CMK (cell line): ENCODE measurements at regions not wholly inside any gene's neighbourhood (a gene's known extent, or its start where the extent isn't known, plus 50 kb on each side); places are given as distances from the start of the nearest gene placed in this dataset.
A peak's percentile ranks its signal among the peaks of the same experiment; 100 is the strongest.

Source experiments
- DNase-seq: peaks from one replicate; pipeline ENCODE4 v3.0.0-alpha.2; 2010; ENCODE audit warnings: low read depth

GRCh38 chr4:26074712-26075430 is 160.9 kb downstream of the SMIM20 start:
- DNase-seq: no peak

- no peak for DNase-seq
Observed at GRCh38 chr4:26075583-26075982, 161.6 kb downstream of the SMIM20 start.

DNA sequence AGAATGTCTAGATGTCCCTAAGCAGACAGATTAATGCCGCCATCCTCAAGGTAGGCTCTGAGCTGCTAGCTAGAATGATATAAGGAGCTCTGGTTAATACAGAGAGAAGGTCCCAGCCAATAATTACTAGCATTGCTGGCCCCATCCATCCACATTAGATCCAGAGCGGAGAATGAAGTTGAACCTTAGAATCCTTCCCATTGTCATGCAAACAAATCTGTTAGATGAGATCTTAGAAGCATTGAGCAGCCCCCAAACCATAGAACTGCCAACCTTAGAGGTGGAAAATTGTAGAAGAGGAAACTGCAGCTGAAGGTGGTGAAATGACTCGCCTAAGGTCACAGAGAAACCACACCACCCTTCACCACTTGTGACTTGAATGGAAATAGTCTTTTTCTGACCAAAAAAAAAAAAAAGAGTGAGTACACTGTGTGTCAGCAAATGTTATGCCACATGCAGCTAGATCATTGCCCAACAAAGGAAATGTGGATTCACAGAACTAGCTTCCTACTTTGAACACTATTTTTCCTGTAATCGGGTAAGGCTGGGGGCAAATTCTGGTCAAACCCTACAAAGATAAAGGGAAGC is 162.1 kb downstream of the SMIM20 start:
- DNase-seq: no peak

DNA sequence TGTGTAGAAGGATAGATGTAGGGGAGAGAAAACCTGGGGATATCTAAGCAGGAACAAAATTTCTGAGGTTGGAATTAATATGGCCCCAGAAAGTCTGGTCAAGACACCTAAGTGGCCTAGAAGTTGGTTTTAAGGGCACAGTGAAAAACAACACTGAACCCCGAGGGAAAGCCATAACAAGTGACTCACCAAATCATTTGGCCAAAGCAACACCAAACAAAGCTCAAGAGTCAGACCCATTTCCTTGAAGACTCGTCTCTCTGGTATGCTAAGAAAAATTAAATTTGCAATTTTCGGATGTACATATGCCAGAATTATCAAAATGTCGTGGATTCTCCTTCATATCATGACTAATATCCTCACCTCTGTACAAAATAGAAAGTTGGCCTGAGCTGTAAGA is 162.9 kb downstream of the SMIM20 start:
- no peak for DNase-seq

DNA sequence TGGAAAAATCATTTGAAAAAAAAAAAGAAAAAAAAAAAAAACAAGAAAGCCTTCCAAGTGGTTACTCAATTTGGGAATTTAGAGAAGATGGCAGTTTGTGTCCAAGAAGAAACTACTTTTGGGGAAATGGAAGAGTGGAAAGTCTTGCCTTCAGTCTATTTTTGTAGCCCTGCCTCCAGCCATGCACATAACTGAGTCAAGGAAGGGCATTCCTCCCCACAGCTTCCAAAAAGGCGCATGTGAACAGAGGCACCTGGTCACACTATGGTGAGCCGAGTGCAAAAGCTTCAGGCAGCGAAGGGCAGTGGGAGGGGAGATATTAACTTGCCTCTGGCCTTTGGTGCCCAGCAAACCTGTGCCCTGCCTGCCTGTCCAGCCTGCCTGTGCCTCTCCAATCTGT is 163.7 kb downstream of the SMIM20 start:
- DNase-seq: no peak

DNA sequence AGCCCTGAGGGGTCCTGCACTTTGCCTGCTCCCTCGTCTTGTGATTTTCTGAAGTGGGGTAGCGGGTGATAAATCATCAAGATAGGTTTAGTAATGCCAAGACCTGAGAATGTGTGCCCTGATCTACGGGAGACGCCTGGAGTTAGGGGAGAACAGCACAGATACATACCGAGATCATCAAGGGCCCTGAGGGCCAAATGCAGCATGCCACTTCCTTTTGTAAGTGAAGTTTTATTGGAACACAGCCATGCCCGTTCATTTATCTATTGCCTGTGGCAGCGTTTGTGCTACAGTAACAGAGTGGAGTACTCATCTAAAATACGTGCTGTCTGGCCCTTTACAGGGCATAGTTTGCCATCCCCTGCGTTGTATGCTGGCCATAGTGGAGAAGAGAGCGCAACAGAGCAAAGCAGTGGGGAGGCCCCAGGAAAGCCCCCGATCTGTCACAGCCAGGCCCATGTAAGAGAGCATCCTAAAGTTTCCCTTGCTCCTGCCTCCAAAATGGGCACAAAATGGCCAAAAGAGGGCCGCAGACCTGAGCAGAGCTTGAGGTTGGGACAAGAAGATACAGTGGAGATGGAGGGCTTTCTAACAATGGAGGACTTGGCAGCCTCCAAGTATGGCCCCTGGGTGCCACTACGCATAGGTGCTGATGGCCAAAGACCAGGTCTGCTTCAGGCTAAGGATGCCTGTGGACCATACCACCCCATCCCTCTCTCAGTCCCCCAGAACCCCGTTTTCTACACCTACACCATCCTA is 167.0 kb downstream of the SMIM20 start:
- no peak for DNase-seq

GRCh38 chr4:26081795-26082498 is 167.9 kb downstream of the SMIM20 start:
- DNase-seq: peak; percentile 36

DNA sequence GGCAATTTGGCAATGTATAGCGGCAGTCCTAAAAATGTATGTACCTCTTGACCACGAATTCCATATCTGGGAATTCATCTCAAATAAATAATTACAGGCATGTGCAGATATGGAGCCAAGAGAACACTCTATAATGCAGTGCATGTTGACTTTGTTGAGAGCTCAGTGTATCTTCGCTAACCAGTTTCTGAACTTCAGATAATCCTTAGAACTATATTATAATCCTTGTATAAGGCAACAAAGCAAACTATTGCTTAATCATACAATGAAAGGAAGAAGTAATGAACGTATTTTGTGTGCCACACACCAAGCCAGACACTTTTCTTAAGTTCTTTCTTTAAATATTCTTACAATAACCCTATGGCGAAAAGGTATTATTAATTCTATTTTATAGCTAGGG is 168.5 kb downstream of the SMIM20 start:
- DNase-seq: no peak

DNA sequence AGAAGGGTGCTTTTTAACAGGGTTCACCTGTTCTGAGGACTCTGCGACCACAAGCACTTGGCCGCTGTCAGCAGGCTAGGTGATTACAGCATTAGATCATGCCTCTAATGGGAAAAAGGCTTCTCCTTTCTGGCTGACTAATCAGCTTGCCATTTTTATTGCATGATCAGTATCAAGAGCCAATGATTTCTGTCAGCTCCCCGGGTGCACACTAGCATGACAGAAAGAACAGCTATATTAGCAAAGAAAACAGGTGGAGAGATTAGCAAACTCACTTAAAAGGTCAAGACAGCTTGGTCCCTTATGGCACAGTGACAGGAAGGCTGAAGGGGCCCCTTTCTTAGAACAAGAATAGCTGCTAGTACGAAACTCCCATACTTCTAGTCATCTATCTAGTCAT is 170.0 kb downstream of the SMIM20 start:
- DNase-seq: no peak

DNA sequence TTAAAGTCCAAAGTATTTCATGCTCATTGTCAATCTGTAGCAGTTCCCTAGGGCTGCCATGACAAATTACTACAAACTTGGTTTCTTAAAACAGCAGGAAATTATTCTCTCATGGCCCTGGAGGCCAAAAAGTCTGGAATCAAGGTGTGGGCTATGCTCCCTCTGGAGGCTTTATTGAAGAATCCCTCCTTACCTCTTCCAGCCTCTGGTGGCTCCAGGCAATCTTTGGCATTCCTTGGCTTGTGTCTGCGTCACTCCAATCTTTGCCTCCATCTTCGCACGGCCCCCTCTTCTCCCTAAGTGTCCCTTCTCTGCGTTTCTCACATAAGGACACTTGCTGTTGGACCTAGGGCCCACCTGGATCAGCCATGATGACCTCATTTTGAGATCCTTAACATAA is 170.4 kb downstream of the SMIM20 start:
- no peak for DNase-seq

DNA sequence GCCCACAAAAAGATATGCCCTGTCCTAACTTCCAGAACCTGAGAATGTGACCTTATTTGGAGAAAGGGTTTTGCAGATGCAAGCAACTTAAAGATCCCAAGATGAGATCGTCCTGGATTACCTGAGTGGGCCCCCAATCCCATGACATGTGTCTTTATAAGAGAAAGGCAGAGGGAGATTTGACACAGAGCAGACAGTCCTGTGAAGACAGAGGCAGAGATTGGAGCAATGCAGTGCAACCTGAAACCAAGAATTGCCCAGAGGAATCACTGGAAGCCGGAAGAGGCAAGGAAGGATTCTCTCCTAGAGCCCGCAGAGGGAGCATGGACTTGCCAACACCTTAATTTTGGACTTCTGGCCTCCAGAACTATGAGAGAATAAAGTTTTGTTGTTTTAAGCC is 171.5 kb downstream of the SMIM20 start:
- DNase-seq: no peak

DNA sequence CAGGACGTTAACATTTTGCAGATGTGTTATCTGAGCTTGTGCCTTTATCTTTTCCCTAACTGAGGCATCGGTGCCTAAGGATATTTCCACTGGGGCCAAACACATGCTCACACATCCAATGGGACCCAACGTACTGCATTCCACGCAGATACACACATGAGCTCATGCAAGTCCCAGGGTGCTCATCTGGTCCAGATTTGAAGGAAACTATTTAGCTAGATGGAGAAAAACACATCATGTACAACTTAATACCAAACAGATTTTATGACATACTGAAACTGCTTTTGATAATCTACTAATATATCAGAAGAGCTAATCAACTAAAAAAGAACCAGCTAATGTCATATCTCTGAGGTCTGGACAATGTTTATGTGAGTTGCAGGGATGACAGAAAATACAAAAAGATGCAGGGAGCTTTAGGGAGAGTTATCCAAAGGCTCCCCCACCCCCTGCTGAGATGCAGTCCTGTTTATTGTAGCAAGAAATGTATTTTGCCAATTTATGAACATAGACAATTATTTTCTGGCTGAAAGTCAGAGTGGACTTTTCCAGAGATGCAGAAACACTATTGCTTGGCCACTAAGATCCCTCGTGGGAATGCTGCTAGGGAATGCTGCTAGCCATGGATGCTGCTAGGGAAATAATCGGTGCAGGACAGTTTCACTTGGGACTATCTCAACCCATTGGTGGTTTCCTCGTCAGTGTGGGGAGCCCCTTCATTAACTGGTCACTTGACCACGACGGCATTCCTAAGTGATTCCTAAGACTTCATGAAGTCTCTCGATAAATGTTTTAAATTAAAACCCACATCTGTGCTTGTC is 172.8 kb downstream of the SMIM20 start:
- DNase-seq: no peak

GRCh38 chr4:26088433-26088928 is 174.5 kb downstream of the SMIM20 start:
- DNase-seq: peak; percentile 17

DNA sequence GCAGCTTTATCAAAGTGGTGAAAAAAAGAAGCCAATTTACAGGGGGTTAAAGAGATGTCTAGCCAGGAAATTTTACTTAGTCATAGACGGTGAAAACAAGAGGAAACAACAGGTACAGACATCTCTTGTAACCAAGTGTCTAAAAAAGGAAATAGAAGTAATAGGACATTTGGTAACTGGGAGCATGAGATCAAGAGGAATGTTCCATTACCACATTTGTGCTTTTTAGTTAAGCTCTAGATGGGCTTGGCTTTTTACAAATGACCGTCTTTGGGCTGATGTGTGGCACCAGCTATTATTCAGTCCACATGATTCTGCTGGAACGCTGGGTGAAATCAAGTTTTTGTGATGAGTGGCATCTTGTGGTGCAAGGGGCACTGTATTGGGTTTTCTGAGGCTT is 179.5 kb downstream of the SMIM20 start:
- no peak for DNase-seq

DNA sequence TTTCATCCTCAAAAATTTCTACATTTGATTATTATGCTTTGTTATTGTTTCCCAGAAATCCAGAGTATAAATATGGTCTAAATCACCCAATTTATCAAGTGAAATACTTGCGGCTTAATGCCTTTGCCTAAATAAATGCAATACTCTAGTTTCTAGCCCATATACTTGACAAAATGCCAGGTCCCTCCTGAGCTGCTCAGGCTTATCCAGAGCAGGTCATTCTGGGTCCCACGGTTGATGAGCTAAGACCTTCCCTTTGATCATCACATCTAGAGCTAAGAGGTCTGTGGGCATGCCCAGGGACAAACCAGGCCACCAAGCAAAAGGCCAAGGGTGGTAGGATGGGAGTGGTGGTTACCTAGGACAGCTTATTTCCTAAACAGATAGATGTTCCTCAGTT is 180.1 kb downstream of the SMIM20 start:
- DNase-seq: no peak

DNA sequence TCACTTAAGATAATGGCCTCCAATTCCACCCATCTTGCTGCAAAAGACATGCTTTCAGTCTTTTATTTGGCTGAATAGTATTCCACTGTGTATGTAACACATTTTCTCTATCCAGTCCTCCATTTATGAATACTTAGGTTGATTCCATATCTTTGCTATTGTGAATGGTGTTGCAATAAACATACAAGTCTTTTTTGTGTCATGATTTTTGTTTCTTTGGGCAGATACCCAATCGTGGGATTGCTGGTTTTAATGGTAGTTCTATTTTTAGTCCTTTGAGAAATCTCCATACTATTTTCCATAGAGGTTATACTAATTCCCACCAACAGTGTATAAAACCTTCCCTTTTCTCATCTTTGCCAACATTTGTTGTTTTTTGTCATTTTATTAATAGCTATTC is 180.9 kb downstream of the SMIM20 start:
- DNase-seq: no peak

DNA sequence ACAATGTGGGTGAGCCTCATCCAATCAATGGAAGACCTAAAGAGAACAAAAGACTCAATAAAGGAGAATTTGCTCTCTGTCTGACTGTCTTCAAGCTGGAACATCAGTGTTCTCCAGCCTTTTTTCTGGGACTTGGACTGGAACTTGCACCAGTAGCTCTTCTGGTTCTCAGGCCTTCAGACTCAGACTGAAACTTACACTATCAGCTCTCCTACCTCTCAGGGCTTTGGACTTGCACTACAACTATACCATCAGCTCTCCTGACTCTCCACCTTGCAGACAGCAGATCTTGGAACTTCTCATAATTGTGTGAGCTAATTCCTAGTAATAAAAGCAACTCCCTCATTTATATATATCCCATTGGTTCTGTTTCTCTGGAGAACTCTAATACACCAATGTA is 185.9 kb downstream of the SMIM20 start:
- DNase-seq: no peak

GRCh38 chr4:26101011-26101410 is 187.0 kb downstream of the SMIM20 start:
- no peak for DNase-seq

DNA sequence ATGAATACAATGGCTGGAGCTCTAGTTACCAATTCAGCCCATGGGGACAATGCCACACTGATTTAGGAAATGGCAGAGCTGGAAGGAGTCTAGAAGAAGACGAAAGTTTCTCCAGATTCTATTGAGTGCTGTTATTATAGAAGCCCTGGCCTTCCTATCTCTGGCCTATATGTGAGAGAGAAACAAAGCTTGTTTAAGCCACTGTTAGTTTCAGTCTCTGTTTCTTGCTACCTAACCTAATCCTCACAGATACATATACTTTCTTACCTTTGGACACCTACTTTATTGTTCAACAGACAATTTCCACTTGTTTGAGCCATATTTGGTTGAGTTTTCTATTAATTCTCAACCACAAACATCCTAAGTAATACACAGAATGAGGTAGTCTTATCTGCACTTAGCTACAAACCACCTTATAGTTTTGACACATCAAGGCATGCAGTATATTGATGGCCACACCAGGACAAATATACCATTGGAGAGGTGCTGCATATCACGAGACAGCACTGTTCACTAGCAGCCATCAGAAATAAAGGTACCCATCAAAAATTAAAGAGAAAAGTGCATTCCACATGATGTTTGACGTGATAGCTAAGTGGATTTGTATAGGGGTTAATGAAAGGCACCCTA is 190.2 kb downstream of the SMIM20 start:
- DNase-seq: no peak

DNA sequence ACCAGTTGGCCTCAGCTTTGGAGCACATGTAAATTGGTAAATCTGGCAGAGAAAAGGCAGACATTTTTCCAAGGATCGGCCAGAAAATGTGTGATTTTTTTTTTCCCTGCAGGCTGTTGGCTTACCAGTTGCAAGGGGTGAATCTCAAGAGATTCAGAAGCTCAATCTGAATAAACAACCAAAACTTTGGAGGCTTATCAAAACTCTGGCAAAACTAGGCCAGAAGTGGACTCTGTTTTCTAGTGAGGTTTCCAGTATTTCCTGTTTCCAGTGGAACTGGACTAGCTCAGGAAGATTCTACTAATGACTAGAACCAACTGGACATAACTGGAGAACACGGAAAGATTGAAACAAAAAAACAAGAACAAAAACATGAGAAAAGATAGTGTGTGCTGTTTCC is 191.3 kb downstream of the SMIM20 start:
- no peak for DNase-seq
